ENCODE measurements at regions not wholly inside any gene's neighbourhood (a gene's known extent, or its start where the extent isn't known, plus 50 kb on each side); places are given as distances from the start of the nearest gene placed in this dataset.

DNA sequence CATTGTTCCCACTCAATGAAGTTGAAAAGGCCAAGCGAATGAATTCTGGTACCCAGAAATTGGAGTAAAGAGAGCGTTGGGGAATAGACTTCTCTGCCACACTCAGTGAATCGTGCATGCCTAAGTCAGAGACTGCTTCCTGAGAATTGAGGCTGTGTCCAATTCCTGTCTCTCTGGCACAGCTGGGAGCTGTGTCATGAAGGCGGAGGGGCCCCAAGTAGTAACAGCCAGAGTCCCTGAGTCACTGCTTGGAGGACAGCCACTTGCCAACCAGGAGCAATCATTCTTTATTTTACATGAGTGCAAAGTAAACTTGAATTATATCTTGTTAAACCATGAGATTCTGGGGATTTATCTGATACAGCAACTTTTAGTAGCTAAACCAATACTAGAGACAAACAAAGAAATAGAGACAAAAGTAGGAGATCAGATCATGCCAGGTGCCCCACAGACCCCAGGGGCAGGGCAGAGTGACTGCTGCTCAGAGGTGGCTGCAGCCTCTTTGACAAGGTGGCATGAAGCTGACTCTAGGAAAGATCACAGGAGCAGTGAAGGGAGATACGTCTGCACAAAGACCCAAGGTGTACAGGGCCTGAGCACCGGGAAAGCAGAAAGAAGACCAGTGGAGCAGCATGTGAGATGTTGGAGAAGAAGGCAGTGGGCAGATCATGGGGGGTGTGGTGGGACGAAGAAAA lies 246.0 kb downstream of the GADD45G start:
- no peaks in the 10 kb centered on the region for H4K20me1 ChIP-seq (ENCODE audit: insufficient read depth)
- CTCF ChIA-PET: no interaction called here
- no peaks in the 10 kb centered on the region for H3F3A ChIP-seq (replicated peaks; ENCODE audit: insufficient read depth)
- H3K4me2 ChIP-seq: no peak overlapping the region
- H3K27ac ChIP-seq (ENCODE audit: low read depth in 2 of 2, low read length in 1 of 2): no peak overlapping the region
- no peak overlapping the region for H3K9ac ChIP-seq
- H2AFZ ChIP-seq (ENCODE audit: low read depth): no peak overlapping the region
- no peaks in the 10 kb centered on the region for H3K9me2 ChIP-seq
- WGBS (ENCODE audit: low lambda C conversion rate): 31% methylated on average over 6 of the region's 7 CpGs
- H3K79me2 ChIP-seq (ENCODE audit: insufficient read depth): no peaks in the 10 kb centered on the region
- H3K27me3 ChIP-seq (ENCODE audit: insufficient read depth): no peaks in the 10 kb centered on the region
- TF ChIP-seq REST (IDR thresholded peaks at IDR 0.05; ENCODE audit: low read depth, low read length): no peak
- TF ChIP-seq GATA2 (CRISPR knock-in tag; IDR thresholded peaks at IDR 0.05): no peak
- TF ChIP-seq FOXM1 (IDR thresholded peaks at IDR 0.05; ENCODE audit: low read depth): no peak
- no peak for TF ChIP-seq FOXJ3 (CRISPR knock-in tag; IDR thresholded peaks at IDR 0.05)
- TF ChIP-seq ZBTB33 (IDR thresholded peaks at IDR 0.05; ENCODE audit: borderline replicate concordance, low read depth): no peak
- no peak for DNase-seq
- no peaks in the 10 kb centered on the region for H3K9me3 ChIP-seq
- no peak overlapping the region for H3K4me3 ChIP-seq (ENCODE audit: low read depth in 2 of 2, low read length in 1 of 2)
- no peaks in the 10 kb centered on the region for H3K36me3 ChIP-seq (replicated peaks in 1 of 2; ENCODE audit: control insufficient read depth in 1 of 2, insufficient read depth in 2 of 2, low read length in 1 of 2)
- POLR2A ChIA-PET: no interaction called here
- H3K4me1 ChIP-seq (ENCODE audit: control insufficient read depth in 1 of 2, insufficient read depth in 2 of 2, low read depth in 1 of 2, low read length in 1 of 2): no peaks in the 10 kb centered on the region

- no peaks in the 10 kb centered on the region for H3K4me1 ChIP-seq (ENCODE audit: control insufficient read depth in 1 of 2, insufficient read depth in 2 of 2, low read depth in 1 of 2, low read length in 1 of 2)
- POLR2A ChIA-PET: no interaction called here
- H3K27ac ChIP-seq (ENCODE audit: low read depth in 2 of 2, low read length in 1 of 2): no peak overlapping the region
- no peak overlapping the region for H3K9ac ChIP-seq
- no peak for DNase-seq
- H3K27me3 ChIP-seq (ENCODE audit: insufficient read depth): no peaks in the 10 kb centered on the region
- H3K4me3 ChIP-seq (ENCODE audit: low read depth in 2 of 2, low read length in 1 of 2): no peak overlapping the region
- no peaks in the 10 kb centered on the region for H4K20me1 ChIP-seq (ENCODE audit: insufficient read depth)
- CTCF ChIA-PET: interaction anchor here (1.2 kb wide), 1 partner anchor 17 kb away, joined by 3 read pairs; no protein-coding TSS in a partner anchor
- H2AFZ ChIP-seq (ENCODE audit: low read depth): no peak overlapping the region
- H3K79me2 ChIP-seq (ENCODE audit: insufficient read depth): no peaks in the 10 kb centered on the region
- H3K9me2 ChIP-seq: no peaks in the 10 kb centered on the region
- no peaks in the 10 kb centered on the region for H3F3A ChIP-seq (replicated peaks; ENCODE audit: insufficient read depth)
- no peak overlapping the region for H3K4me2 ChIP-seq
- no peaks in the 10 kb centered on the region for H3K36me3 ChIP-seq (replicated peaks in 1 of 2; ENCODE audit: control insufficient read depth in 1 of 2, insufficient read depth in 2 of 2, low read length in 1 of 2)
- WGBS (ENCODE audit: low lambda C conversion rate): 42% methylated on average over 5 of the region's 5 CpGs
- no peaks in the 10 kb centered on the region for H3K9me3 ChIP-seq
- no peak for TF ChIP-seq TAF1 (IDR thresholded peaks at IDR 0.05; ENCODE audit: borderline replicate concordance, low read depth, low read length)
- TF ChIP-seq FOXM1 (IDR thresholded peaks at IDR 0.05; ENCODE audit: low read depth): no peak
- no peak for TF ChIP-seq RAD21 (IDR thresholded peaks at IDR 0.05; ENCODE audit: low read length)
- no peak for TF ChIP-seq GATA2 (CRISPR knock-in tag; IDR thresholded peaks at IDR 0.05)
- no peak for TF ChIP-seq TCF12 (IDR thresholded peaks at IDR 0.05)
- TF ChIP-seq MAX (IDR thresholded peaks at IDR 0.05; ENCODE audit: low read depth): no peak
- no peak for TF ChIP-seq CHD2 (IDR thresholded peaks at IDR 0.05; ENCODE audit: low read length, partially characterized antibody)
- no peak for TF ChIP-seq MXI1 (IDR thresholded peaks at IDR 0.05; ENCODE audit: low read depth, low read length)
- TF ChIP-seq FOSL2 (IDR thresholded peaks at IDR 0.05; ENCODE audit: borderline replicate concordance, low read depth): no peak
- TF ChIP-seq SMC3 (IDR thresholded peaks at IDR 0.05; ENCODE audit: low read depth, low read length): no peak
- TF ChIP-seq REST (IDR thresholded peaks at IDR 0.05; ENCODE audit: low read depth, low read length): no peak
- TF ChIP-seq EP300 (IDR thresholded peaks at IDR 0.05; ENCODE audit: borderline replicate concordance in 1 of 2, low read depth in 1 of 2, low read length in 1 of 2): no peak
- TF ChIP-seq GABPA (IDR thresholded peaks at IDR 0.05; ENCODE audit: low read depth): no peak
- TF ChIP-seq USF1 (IDR thresholded peaks at IDR 0.05; ENCODE audit: borderline replicate concordance, low read depth): no peak
- no peak for TF ChIP-seq RFX5 (IDR thresholded peaks at IDR 0.05; ENCODE audit: low read length)
These were observed 248.3 kb downstream of the GADD45G start for GRCh38 chr9:89853161-89853560.

All from SK-N-SH (cell line).